Fibroblast of villous mesenchyme (primary cell): ENCODE measurements at regions not wholly inside any gene's neighbourhood (a gene's known extent, or its start where the extent isn't known, plus 50 kb on each side); places are given as distances from the start of the nearest gene placed in this dataset.

Experiments used
- DNase-seq: peaks from one replicate; pipeline ENCODE4 v3.0.0-alpha.2; 2010; ENCODE audit warnings: low read depth
- H3K4me3 ChIP-seq: 2 replicates; pipeline ENCODE4 v1.5.1; 2011; ENCODE audit warnings: low read depth, mild to moderate bottlenecking, low read length
- TF ChIP-seq, protein P1 (sequence below): IDR thresholded peaks from 2 replicates; pipeline ENCODE4 v1.5.1; 2012; ENCODE audit warnings: low read depth, mild to moderate bottlenecking, low read length; ENCODE audit not compliant: insufficient read depth

DNA sequence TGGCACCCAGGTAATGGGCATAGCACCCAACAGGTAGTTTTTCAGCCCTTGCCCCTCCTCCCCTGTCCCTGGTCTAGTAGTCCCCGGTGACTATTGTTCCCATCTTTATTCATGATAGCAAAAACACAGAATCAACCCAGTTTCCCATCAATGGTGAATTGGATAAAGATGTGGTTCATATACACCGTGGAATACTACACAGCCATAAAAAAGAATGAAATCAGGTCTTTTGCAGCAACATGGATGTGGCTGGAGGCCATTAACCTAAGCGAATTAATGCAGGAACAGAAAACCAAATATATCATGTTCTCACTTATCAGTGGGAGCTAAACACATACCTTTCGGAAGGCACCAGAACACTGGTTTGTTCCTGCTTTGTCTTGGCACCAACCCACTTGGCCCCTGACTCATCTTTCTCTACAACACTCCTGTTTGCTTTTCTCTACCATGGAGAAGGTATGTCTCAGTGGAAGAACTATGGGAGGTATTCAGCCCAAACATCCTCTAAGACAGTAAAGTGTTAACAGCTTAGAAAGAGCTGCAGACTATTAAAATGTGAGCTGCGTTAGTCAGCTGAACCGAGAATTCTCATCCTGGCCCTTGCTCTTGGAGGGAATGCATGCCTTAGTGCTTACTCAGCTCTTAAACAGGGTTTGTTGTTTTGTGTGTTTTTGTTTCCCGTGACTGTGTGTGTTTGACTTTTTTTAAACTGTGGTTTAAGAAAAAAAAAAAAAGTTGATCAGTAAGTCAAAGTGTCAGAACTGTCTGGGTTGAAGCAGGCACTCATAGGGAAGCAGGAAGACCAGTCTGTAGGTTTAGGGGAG, 203.0 kb downstream of the TOMM20 start:
- no peak overlapping the region for H3K4me3 ChIP-seq
- TF ChIP-seq, protein P1, sequence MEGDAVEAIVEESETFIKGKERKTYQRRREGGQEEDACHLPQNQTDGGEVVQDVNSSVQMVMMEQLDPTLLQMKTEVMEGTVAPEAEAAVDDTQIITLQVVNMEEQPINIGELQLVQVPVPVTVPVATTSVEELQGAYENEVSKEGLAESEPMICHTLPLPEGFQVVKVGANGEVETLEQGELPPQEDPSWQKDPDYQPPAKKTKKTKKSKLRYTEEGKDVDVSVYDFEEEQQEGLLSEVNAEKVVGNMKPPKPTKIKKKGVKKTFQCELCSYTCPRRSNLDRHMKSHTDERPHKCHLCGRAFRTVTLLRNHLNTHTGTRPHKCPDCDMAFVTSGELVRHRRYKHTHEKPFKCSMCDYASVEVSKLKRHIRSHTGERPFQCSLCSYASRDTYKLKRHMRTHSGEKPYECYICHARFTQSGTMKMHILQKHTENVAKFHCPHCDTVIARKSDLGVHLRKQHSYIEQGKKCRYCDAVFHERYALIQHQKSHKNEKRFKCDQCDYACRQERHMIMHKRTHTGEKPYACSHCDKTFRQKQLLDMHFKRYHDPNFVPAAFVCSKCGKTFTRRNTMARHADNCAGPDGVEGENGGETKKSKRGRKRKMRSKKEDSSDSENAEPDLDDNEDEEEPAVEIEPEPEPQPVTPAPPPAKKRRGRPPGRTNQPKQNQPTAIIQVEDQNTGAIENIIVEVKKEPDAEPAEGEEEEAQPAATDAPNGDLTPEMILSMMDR, result no peak
- DNase-seq, result peak; percentile 99

DNA sequence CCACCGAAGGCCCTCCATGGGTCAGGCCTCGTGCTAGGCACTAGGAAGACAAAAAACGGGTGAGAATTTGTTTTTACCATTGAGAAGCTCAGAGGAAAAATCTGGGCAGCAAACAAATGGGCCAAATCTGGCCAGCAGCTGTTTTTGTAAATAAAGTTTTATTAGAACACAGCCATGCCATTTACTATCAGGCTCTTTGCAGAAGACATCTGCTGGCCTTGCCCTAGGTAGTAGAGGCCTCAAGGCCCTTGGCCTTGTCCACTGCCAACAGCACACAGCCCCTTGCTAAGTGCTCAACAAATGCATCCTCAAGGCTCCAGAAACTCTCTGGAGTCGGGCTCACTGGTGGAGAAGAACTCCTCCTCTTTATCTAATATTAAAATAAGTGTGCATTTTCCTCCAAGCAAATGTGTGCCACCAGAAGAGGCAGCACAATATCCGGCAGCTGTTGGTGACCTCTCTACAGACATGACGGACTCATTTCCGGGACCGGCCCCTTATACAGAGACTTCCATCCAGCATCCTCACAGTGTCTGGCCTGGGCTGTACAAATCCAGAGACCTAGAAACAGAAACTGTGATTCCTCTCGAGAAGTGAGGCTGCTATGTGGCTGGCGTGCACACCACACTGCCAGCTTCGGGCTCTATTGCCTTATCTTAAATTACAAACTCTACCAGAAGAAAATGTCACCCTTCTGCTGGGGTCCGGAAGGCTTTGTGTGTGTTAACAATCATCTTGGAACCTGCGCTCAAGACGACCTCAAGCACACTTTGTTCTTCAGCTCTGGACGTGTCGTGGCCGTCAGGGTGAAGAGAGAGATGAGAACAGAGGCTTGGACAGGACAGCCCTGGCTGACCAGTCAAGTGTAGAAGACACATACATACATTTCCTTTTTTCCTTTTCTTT, 203.9 kb downstream of the TOMM20 start:
- DNase-seq, result no peak
- TF ChIP-seq, protein P1, result no peak
- H3K4me3 ChIP-seq, result no peak overlapping the region

DNA sequence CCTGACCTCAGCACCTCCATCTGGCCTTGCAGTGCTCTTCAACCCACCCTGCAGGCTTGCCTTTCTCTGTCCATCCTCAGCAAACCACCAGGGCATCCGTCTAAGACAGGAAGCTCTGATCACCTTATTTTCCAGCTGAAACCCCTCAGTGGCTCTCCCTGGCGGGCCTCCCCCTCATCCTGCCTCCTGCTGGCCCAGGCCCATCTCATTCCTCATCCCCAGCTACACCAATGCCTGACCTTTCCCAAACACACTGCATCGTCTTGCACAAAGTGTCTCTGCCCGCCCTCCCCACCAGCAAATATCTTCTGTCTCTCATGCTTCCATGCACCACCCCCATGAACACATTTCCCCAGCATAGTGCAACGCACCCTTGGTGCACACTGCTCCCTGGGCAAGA, 205.0 kb downstream of the TOMM20 start:
- TF ChIP-seq, protein P1, result no peak
- DNase-seq, result no peak
- H3K4me3 ChIP-seq, result no peak overlapping the region

DNA sequence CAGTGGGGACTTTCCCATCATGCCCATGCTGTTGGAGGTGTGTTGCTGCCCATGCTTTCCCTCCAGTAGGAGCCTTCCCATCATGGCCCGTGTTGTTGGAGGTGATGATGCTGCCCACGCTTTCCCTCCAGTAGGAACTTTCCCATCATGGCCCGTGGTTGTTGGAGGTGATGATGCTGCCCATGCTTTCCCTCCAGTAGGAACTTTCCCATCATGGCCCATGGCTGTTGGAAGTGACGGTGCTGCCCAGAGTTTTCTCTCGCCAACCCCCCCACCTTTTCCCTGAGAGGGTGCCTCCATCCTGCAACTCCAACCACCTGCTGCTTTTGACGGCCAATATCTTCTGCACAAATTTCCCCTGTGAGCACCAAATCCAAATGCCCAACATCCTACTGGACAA, 205.7 kb downstream of the TOMM20 start:
- no peak for DNase-seq
- TF ChIP-seq, protein P1, result no peak
- H3K4me3 ChIP-seq, result no peak overlapping the region

DNA sequence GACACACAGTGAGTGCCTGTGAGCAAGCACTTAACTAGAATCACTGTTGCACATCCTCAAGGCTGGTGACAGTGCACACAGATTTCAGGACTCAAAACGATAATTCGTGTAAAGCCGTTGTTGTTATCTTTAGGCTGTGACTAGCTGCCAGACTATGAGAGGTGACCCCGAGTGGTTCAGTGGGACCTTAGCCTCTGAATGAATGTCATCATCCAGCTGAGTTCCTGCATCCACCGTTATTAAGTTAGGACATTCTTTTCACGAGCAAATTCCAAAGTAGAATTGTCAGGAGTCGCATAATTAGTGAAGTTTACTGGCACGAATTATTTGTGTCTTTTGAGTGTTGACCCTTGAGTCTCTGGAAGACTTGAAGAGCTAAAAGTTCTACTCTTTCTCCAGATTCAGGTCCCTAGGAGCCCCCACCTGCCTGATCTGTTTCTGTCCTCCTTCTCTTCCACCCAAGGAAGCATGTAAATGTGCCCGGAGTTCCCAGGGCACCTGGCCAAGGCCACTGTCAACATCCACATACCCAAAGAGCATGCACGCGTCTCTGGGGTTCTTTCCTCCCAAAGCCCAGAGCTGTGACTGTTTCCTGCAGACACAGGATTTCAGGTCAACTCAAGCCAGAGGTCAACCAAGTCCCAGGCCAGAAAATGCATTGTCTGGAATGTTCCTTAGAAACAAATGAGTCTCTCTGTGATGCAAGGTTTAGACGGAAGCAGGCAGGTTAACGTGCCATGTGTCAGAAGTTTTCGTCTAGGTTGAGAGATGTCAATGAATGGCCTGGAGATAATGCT, 207.2 kb downstream of the TOMM20 start:
- TF ChIP-seq, protein P1, result no peak
- DNase-seq, result peak; percentile 84
- H3K4me3 ChIP-seq, result no peak overlapping the region

DNA sequence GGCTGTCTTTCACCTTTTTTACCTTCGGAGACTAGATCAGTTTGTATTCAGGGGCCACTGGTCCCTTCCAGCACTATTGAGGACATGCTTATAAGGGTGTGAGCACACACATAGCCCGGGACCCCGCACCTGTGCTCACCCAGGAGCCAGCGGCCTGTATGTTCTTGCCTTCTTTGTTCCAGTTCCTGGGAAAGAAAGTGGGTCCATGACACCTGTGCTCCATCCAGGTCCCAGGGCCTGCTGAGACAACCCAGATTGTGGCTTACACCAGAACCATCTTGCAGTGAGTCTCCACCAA, 207.8 kb downstream of the TOMM20 start:
- TF ChIP-seq, protein P1, result no peak
- no peak for DNase-seq
- no peak overlapping the region for H3K4me3 ChIP-seq
